C4-2B (cell line): ENCODE measurements at regions not wholly inside any gene's neighbourhood (a gene's known extent, or its start where the extent isn't known, plus 50 kb on each side); places are given as distances from the start of the nearest gene placed in this dataset.
"Not testable (repeated sequence)": the region's sequence is repeated elsewhere in the genome, so short reads cannot be mapped to it uniquely, and the experiment has no call there.

Source experiments
- H3K27ac ChIP-seq: fragments of 450-650 bp; 2 replicates; pipeline ENCODE4 v1.5.1; 2017
- ZFX ChIP-seq: fragments of 450-650 bp; IDR thresholded peaks from 2 replicates; pipeline ENCODE4 v1.6.1; 2017
- TF ChIP-seq, protein P1 (sequence below): fragments of 450-650 bp; conservative IDR thresholded peaks from 2 replicates; pipeline ENCODE4 v1.5.1; 2017; ENCODE audit warnings: mild to moderate bottlenecking

DNA sequence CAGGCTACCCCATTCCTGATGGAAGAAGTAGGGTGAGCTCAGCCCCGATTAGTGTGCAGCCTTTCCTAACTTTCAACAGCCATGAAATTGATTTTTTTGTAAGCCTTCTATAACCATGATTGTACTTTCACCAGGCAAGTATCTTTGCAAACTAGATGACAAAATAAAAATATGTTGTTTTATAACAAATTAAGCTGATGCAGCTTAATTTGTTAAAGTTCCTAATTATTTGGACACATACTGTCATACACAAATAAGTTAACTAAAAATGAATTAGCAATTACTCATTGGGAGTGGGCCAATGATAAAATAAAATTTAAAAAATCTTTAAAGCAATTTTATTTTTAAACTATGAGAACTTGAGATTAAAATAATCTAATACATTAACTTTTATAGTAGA is 113.1 kb upstream of the FANCL start:
- TF ChIP-seq, protein P1, sequence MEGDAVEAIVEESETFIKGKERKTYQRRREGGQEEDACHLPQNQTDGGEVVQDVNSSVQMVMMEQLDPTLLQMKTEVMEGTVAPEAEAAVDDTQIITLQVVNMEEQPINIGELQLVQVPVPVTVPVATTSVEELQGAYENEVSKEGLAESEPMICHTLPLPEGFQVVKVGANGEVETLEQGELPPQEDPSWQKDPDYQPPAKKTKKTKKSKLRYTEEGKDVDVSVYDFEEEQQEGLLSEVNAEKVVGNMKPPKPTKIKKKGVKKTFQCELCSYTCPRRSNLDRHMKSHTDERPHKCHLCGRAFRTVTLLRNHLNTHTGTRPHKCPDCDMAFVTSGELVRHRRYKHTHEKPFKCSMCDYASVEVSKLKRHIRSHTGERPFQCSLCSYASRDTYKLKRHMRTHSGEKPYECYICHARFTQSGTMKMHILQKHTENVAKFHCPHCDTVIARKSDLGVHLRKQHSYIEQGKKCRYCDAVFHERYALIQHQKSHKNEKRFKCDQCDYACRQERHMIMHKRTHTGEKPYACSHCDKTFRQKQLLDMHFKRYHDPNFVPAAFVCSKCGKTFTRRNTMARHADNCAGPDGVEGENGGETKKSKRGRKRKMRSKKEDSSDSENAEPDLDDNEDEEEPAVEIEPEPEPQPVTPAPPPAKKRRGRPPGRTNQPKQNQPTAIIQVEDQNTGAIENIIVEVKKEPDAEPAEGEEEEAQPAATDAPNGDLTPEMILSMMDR, result no peak
- no peak for TF ChIP-seq ZFX
- no peak overlapping the region for H3K27ac ChIP-seq

DNA sequence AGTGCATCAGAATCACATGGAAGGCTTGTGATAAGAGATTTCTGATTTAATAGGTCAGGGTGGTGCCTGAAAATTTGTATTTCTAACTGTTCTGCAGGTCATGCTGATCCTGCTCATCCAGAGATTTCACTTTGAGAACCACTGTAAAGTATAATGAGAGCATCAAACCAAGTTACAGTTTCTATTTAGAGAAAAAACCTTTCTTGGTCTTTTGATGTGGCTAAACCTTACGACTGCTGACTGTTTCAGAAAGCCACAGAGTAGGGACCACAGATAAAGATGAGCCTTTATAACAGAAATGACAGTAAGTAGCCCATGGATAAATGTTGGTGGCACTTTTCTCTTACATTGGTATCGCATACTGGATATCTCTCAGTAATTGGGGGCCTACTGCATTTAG is 109.4 kb upstream of the FANCL start:
- no peak overlapping the region for H3K27ac ChIP-seq
- no peak for TF ChIP-seq ZFX
- TF ChIP-seq, protein P1, result no peak

DNA sequence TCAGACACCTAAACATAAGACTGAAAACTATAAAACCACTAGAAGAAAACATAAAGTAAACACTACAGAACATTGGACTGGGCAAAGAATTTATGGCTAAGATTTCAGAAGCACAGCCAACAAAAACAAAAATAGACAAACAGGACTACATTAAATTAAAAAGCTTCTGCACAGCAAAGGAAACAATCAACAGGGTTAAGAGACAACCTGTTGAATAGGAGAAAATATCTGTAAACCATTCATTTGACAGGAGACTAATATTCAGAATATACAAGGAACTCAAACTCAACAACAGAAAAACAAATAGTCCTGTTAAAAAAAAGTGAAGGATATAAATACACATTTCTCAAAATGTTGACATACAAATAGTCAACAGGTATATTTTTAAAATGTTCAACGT is 106.7 kb upstream of the FANCL start:
- H3K27ac ChIP-seq, result no peak overlapping the region

DNA sequence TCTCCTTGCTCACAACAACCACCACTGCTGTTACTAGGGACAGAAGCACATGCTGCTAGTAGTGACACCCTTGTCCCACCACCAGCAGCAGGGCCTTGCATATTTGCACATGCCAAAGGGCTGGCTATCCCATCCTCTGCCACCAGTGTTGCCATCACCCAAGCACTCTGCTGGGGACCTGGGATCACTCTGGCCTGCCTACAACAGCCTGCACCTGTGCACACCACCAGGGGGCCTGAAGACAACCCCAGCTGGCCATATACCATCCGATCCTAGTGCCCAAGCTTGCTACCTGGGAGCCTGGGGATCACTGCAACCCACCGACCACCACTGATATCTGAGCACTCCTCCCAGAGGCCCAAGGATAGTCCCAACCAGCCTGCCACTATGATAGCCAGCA is 99.9 kb upstream of the FANCL start:
- no peak for TF ChIP-seq ZFX
- TF ChIP-seq, protein P1, result no peak
- no peak overlapping the region for H3K27ac ChIP-seq

More for the DNA sequence above, 106.7 kb upstream of the FANCL start:
- TF ChIP-seq, protein P1, result no peak
- no peak for TF ChIP-seq ZFX

DNA sequence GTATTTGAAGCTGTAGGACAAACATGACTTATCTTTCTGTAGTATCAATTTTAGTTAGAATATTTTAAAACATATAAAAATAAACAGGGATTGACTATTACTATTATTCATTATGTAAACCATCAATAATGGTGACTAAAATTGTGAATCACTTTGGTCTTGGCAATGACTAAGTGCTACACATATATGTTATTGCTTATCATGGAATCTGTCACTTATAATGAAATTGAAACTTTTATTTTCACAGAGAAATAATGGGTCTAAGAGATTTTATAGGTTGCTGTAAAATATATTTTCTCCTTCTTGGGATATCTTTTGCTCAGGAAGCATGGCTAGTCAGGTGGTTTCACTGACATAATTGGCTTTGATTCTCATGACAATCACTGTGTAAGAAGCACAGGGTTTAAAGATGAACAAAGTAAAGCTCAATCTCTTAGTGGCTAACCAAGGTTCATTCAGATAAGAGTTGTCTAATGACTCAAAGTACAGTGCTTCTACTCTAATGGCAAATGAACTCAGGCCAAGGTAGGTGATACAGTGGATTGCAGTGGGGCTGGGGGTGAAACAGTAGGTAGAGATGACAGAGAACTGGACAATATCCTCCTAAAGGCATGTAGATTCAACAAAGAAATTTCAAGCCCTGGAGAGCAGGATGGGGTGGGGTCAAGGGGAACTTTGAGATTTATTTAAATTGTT is 98.6 kb upstream of the FANCL start:
- H3K27ac ChIP-seq, result no peak overlapping the region
- TF ChIP-seq, protein P1, result no peak
- no peak for TF ChIP-seq ZFX

DNA sequence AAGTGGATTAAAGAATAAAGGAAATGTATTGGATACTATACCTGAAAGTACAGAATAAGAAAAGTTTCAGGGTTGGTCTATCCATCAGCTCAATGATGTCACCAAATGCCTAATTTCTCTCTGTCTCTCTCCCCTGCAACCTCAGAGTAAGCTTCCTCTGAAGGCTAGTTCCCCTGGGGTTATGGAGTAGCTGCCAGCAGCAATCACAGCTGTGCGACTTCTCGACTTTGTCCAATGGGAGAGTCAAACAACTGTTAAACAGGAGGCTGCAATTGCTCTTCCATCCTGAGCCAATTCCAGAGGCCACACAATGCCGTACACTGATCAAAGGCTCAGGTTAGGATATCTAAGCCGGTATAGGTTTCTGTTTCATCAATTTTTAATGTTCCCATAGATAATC is 95.3 kb upstream of the FANCL start:
- H3K27ac ChIP-seq, result no peak overlapping the region
- TF ChIP-seq, protein P1, result no peak

DNA sequence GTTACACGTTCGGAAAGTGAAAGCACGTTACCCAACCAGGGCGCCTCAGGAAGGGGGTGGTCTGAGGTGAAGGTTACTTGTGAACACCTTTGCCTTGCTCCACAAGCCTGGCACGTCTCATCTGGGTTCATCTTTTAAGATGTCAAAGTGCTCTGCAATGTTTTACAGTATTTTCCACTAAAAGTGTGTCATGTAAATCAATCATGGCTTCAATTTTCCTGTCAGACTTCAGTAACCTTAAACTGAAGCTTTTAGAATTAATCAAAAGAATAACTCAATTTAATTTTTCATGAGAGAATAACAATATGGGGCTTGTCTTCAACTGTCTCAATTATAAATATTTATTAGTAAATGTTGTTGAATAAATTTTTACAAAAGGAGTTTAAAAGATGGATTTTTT is 93.3 kb upstream of the FANCL start:
- H3K27ac ChIP-seq, result no peak overlapping the region
- no peak for TF ChIP-seq ZFX
- TF ChIP-seq, protein P1, result no peak

DNA sequence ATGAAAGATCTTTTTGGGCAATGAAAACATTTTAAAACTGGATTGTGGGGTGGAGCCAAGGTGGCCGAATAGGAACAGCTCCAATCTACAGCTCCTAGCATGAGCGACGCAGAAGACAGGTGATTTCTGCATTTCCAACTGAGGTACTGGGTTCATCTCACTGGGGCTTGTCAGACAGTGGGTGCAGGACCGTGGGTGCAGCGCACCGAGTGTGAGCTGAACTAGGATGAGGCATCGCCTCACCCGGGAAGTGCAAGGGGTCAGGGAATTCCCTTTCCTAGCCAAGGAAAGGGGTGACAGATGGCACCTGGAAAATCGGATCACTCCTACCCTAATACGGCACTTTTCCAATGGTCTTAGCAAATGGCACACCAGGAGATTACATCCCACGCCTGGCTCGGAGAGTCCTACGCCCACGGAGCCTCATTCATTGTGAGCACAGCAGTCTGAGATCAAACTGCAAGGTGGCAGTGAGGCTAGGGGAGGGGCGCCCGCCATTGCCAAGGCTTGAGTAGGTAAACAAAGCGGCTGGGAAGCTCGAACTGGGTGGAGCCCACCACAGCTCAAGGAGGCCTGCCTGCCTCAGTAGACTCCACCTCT is 84.3 kb upstream of the FANCL start:
- H3K27ac ChIP-seq, result not testable (repeated sequence)
